ENCODE measurements at regions not wholly inside any gene's neighbourhood (a gene's known extent, or its start where the extent isn't known, plus 50 kb on each side); places are given as distances from the start of the nearest gene placed in this dataset.

GRCh38 chr4:151905197-151905596 lies 144.4 kb upstream of the GATB start:
- TF ChIP-seq YY1 (IDR thresholded peaks at IDR 0.05; ENCODE audit: low read depth) = no peak
- TF ChIP-seq REST (IDR thresholded peaks at IDR 0.05; ENCODE audit: low read depth) = no peak
- no peak for TF ChIP-seq CEBPB (IDR thresholded peaks at IDR 0.05)
- no peak for TF ChIP-seq EGR1 (IDR thresholded peaks at IDR 0.05)
- no peak for TF ChIP-seq NFIC (IDR thresholded peaks at IDR 0.05)
- no peak for TF ChIP-seq MAX (IDR thresholded peaks at IDR 0.05)
- TF ChIP-seq RAD21 (IDR thresholded peaks at IDR 0.05; ENCODE audit: low read depth) = no peak
- no peak for TF ChIP-seq CREB1 (IDR thresholded peaks at IDR 0.05; ENCODE audit: low read depth)
- TF ChIP-seq ZBTB7A (IDR thresholded peaks at IDR 0.05; ENCODE audit: low read depth) = no peak
- no peak for TF ChIP-seq TEAD4 (IDR thresholded peaks at IDR 0.05)
- no peak for TF ChIP-seq EP300 (IDR thresholded peaks at IDR 0.05; ENCODE audit: borderline replicate concordance)
